COLO829 (cell line): ENCODE measurements at regions not wholly inside any gene's neighbourhood (a gene's known extent, or its start where the extent isn't known, plus 50 kb on each side); places are given as distances from the start of the nearest gene placed in this dataset.
"Not testable (repeated sequence)": the region's sequence is repeated elsewhere in the genome, so short reads cannot be mapped to it uniquely, and the experiment has no call there.

Experiments
- DNase-seq: peaks from one replicate; pipeline ENCODE4 v3.0.0; 2012; ENCODE audit warnings: low spot score

GRCh38 chr4:114249561-114249960 lies 270.1 kb upstream of the ARSJ start:
- no peak for DNase-seq

- DNase-seq: no peak
These were observed 270.5 kb upstream of the ARSJ start for GRCh38 chr4:114249976-114250375.

GRCh38 chr4:114250439-114250891 lies 271.0 kb upstream of the ARSJ start:
- no peak for DNase-seq

- no peak for DNase-seq
These were observed 271.6 kb upstream of the ARSJ start for GRCh38 chr4:114251020-114251419.

- DNase-seq: no peak
These were observed 273.1 kb upstream of the ARSJ start for GRCh38 chr4:114252499-114252898.

- no peak for DNase-seq
These were observed 278.1 kb upstream of the ARSJ start for GRCh38 chr4:114257501-114257900.

- DNase-seq: not testable (repeated sequence)
These were observed 283.0 kb upstream of the ARSJ start for GRCh38 chr4:114262421-114262820.

- no peak for DNase-seq
These were observed 283.8 kb upstream of the ARSJ start for GRCh38 chr4:114263233-114263632.

- no peak for DNase-seq
These were observed 285.0 kb upstream of the ARSJ start for GRCh38 chr4:114264452-114264851.

- peak; percentile 20 for DNase-seq
These were observed 285.4 kb upstream of the ARSJ start for GRCh38 chr4:114264877-114265291.

GRCh38 chr4:114265342-114265741 lies 285.9 kb upstream of the ARSJ start:
- no peak for DNase-seq

- no peak for DNase-seq
These were observed 288.5 kb upstream of the ARSJ start for GRCh38 chr4:114267976-114268375.

- no peak for DNase-seq
These were observed 291.6 kb upstream of the ARSJ start for GRCh38 chr4:114271031-114271430.

- peak; percentile 59 for DNase-seq
These were observed 292.8 kb upstream of the ARSJ start for GRCh38 chr4:114272226-114272625.

- no peak for DNase-seq
These were observed 293.8 kb upstream of the ARSJ start for GRCh38 chr4:114273238-114273637.

GRCh38 chr4:114277690-114278089 lies 298.2 kb upstream of the ARSJ start:
- no peak for DNase-seq

- DNase-seq: no peak
These were observed 299.6 kb upstream of the ARSJ start for GRCh38 chr4:114279066-114279465.

- DNase-seq: no peak
These were observed 300.3 kb upstream of the ARSJ start for GRCh38 chr4:114279711-114280110.

GRCh38 chr4:114280645-114281044 lies 301.2 kb upstream of the ARSJ start:
- no peak for DNase-seq

GRCh38 chr4:114281164-114281960 lies 301.9 kb upstream of the ARSJ start:
- DNase-seq: no peak

GRCh38 chr4:114282937-114283336 lies 303.5 kb upstream of the ARSJ start:
- DNase-seq: no peak

GRCh38 chr4:114284629-114285028 lies 305.2 kb upstream of the ARSJ start:
- no peak for DNase-seq

- DNase-seq: no peak
These were observed 306.9 kb upstream of the ARSJ start for GRCh38 chr4:114286262-114286810.
